ENCODE measurements at regions not wholly inside any gene's neighbourhood (a gene's known extent, or its start where the extent isn't known, plus 50 kb on each side); places are given as distances from the start of the nearest gene placed in this dataset.

- Mint-ChIP-seq H3K9me3 (peaks cover 2% of the 10 kb centered on the region), H3K27ac (no peak overlapping the region), H3K36me3 (no peaks in the 10 kb centered on the region), H3K27me3 (peaks cover 20% of the 10 kb centered on the region), H3K4me1 (ENCODE audit: unreplicated experiment) (no peaks in the 10 kb centered on the region), H3K4me3 (no peak overlapping the region)
- no peak for TF ChIP-seq CTCF (conservative IDR thresholded peaks at IDR 0.05)
- no peak for DNase-seq (ENCODE audit: extremely low spot score, unreplicated experiment)
These were observed 166.4 kb downstream of the SALL1 start for GRCh38 chr16:50984688-50985087.

GRCh38 chr16:50982808-50983207 is 168.3 kb downstream of the SALL1 start:
- no peaks in the 10 kb centered on the region for H3K36me3 Mint-ChIP-seq
- no peak overlapping the region for H3K27ac Mint-ChIP-seq
- H3K4me3 Mint-ChIP-seq: no peak overlapping the region
- no peak for DNase-seq (ENCODE audit: extremely low spot score, unreplicated experiment)
- H3K4me1 Mint-ChIP-seq (ENCODE audit: unreplicated experiment): no peaks in the 10 kb centered on the region
- no peaks in the 10 kb centered on the region for H3K9me3 Mint-ChIP-seq
- peaks cover 27% of the 10 kb centered on the region for H3K27me3 Mint-ChIP-seq
- no peak for TF ChIP-seq CTCF (conservative IDR thresholded peaks at IDR 0.05)

GRCh38 chr16:50981951-50982350 is 169.1 kb downstream of the SALL1 start:
- no peaks in the 10 kb centered on the region for H3K9me3 Mint-ChIP-seq
- no peak for TF ChIP-seq CTCF (conservative IDR thresholded peaks at IDR 0.05)
- no peak overlapping the region for H3K4me3 Mint-ChIP-seq
- H3K36me3 Mint-ChIP-seq: no peaks in the 10 kb centered on the region
- peaks cover 4% of the 10 kb centered on the region for H3K4me1 Mint-ChIP-seq (ENCODE audit: unreplicated experiment)
- H3K27me3 Mint-ChIP-seq: peaks cover 27% of the 10 kb centered on the region
- DNase-seq (ENCODE audit: extremely low spot score, unreplicated experiment): no peak
- no peak overlapping the region for H3K27ac Mint-ChIP-seq

GRCh38 chr16:50980666-50981065 is 170.4 kb downstream of the SALL1 start:
- TF ChIP-seq CTCF (conservative IDR thresholded peaks at IDR 0.05): no peak
- no peaks in the 10 kb centered on the region for H3K9me3 Mint-ChIP-seq
- H3K36me3 Mint-ChIP-seq: no peaks in the 10 kb centered on the region
- H3K27me3 Mint-ChIP-seq: peaks cover 37% of the 10 kb centered on the region
- no peak overlapping the region for H3K27ac Mint-ChIP-seq
- H3K4me1 Mint-ChIP-seq (ENCODE audit: unreplicated experiment): peaks cover 11% of the 10 kb centered on the region
- no peak for DNase-seq (ENCODE audit: extremely low spot score, unreplicated experiment)
- H3K4me3 Mint-ChIP-seq: no peak overlapping the region

- no peak for TF ChIP-seq CTCF (conservative IDR thresholded peaks at IDR 0.05)
- Mint-ChIP-seq H3K27me3 (peaks cover 43% of the 10 kb centered on the region), H3K27ac (no peak overlapping the region), H3K36me3 (no peaks in the 10 kb centered on the region), H3K4me3 (no peak overlapping the region), H3K4me1 (ENCODE audit: unreplicated experiment) (peaks cover 11% of the 10 kb centered on the region), H3K9me3 (no peaks in the 10 kb centered on the region)
- no peak for DNase-seq (ENCODE audit: extremely low spot score, unreplicated experiment)
These were observed 171.1 kb downstream of the SALL1 start for GRCh38 chr16:50979806-50980620.

All from type B pancreatic cell (in vitro differentiated cells).